ENCODE measurements at regions not wholly inside any gene's neighbourhood (a gene's known extent, or its start where the extent isn't known, plus 50 kb on each side); places are given as distances from the start of the nearest gene placed in this dataset.

DNA sequence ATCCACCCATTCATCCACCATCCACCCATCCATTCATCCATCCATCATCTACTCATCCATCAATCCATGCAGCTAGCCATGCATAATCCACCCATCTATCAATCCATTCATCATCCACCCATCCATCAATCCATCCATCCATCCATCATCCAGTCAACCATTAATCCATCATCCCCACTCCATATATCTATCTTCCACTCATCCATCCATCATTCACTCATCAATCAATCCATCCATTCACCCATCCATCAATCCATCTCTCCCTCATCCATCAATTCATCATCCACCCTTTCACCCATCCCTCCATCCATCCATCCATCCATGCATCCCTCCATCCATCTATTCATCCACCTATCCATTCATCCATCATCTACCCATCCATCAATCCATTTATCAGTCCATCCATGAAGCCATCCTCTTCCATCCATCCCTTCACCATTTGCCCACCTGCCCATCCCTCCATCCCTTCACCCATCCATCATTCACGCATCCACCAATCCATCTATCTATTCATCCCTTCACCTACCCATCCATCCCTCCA is 689.4 kb downstream of the BRD1 start:
- no peak for DNase-seq

DNA sequence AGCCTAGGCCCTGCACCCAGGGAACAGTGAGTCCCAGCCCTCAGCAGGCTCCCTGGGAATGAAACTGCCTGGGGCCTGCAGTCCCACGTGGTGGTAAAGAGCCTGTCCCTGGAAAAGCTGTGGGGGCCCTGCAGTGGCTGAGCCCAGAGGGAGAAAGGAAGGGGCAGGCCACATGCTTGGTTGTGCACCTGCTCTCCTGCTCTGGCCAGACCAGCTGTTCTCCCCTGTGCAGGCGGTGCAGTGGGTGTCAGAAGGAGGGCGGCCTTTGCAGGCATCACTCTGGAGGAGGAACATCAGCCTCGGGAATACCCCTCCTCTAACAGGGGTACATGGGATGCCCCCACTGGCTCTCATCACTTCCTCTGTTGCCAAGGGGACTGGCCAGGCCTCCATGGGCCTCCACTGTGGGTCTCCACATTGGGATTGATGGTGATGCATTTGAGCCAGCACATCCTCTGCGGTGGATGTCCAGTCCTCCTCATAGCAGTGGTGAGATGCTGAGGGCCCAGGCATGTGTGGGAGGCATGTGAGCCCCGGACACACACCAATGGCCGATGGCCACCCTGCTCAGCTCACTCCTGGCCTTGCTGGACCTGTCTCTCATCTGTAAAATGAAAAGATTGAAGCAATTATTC is 690.4 kb downstream of the BRD1 start:
- DNase-seq = no peak

DNA sequence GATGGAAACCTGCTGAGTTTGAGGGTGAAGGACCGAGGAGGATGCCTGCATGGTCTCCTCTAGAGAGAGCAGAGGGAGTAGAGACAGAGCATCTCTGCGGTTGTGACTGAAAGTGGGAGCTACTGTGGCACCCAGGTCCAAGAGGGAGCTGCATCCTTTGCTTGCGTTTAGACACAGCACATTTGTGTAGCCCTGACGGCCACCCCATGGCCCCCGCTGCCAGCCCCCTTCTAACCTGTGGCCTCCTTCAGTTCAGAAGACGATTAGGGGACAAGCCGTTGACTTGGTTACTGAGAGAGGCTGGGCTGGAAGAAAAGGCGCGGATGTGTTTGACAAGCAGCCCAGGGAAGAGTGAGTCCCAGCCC is 690.9 kb downstream of the BRD1 start:
- no peak for DNase-seq

DNA sequence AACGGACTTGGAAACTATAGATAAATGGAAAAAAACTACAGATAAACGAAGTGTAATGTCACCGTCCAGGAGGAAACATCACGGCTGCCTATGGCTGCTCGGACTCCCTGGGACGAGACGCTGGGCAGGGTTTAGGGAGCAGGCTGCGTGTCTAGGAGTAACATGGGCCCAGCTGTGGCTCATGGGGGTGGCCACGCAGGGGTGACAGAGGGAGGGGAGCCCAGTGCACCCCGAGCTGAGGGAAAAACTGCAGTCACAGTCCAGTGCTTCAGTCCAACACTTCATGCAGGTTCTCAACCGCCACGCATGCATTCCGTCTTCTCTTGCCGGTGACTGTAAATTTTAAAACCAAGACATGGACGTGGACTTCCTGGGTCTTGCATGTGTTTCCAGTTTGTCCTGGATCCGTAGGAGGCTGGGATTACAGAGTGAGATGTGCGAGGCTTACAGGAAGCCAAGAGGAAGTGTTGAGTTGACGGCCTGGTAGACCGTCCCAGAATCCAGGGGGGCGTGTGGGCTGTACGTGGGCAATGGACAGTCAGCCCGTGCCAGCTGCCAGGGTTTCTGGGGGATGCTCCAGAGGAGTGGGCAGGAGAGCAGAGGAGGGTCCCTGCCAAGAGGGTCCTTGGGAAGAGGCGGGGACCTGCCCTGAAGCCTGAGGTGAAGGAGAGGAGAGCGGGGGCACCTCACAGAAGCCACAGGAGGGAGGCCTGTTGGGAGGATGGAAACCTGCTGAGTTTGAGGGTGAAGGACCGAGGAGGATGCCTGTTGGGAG is 691.4 kb downstream of the BRD1 start:
- no peak for DNase-seq

DNA sequence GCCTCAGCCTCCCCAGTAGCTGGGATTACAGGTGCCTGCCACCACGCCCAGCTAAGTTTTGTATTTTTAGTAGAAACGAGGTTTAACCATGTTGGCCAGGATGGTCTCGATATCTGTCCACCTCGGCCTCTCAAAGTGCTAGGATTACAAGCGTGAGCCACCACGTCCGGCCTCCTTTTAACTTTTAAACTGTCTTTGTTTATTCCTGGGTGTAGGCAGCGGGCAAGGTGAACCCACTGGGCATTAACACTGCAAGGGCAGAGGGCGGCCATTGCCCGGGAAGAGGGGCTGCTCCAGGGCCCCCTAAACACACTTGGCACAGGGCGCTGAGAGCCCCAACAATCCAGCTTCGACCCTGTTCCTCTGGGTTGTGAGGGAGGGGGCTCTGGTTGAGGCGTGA is 693.6 kb downstream of the BRD1 start:
- no peak for DNase-seq

DNA sequence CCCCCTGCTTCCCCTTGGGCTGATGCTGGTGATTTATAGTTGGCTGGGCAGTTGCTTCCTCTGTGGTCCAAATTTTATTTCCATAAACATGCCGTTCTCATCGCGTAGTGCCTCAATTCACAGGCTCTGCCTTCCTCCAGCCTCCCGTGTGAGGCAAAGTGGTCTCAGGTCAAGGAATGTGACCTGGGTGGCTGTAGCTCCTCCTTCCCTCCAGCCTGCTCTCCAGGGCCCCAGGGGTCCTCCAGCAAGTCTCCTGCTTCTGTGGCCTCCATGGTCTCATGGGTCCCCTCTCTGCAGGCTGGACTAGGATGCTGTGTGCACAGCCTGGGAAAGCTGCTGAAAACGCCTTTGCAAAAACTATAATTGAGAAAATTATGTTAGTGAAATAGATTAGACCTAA is 694.1 kb downstream of the BRD1 start:
- DNase-seq = no peak

DNA sequence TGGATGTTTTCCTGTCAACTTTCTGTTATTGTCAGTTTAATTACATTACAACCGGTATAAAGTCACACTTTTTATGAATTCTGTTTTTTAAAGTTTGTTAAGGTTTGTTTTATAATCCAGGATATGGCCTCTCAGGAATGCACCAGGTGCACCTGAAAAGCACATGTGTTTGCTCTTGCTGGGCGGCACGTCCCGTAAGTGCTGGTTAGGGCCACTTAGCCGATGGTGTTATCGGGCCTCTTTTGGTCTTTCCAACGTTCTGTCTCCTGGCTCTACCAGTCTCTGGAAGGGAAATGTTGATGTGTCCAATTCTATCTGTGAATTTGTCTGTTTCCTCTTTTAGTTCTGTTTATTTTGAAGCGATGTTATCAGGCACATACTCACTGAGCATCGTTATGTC is 695.7 kb downstream of the BRD1 start:
- DNase-seq = no peak

DNA sequence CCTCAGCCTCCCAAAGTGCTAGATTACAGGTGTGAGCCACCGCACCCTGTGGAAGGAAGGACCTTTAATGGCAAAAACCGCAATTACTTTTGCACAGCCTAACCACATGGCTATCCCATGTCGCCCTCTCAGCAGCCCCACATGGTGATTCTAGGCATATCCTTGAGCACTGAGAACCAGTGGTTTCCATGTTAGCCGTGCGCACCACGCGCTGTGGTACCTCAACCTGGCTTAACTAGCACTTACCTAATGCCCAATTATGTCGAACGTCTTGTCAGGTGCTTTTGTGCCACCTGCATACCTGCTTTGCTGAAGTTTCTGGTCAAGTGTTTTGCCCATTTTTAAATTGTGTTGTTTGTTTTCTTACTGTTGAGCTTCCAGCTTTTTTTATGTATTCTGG is 697.9 kb downstream of the BRD1 start:
- DNase-seq = no peak

DNA sequence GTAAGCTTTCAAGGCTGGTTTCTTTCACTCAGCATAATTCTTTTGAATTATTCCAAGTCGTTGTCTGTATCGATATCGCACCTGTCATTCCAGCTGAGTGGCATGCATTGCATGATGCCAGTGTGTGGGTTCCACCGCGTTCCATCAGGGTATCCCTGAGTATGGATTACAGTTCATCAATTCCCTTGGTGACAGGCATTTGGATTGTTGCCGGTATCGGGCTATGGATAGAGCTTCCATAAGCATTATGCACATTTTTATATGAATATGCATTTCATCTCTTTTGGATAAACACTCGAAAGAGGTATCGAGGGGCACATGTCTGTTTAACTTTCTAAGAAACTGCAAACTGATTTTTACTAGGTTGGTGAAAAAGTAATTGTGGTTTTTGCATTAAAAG is 698.8 kb downstream of the BRD1 start:
- DNase-seq = no peak

DNA sequence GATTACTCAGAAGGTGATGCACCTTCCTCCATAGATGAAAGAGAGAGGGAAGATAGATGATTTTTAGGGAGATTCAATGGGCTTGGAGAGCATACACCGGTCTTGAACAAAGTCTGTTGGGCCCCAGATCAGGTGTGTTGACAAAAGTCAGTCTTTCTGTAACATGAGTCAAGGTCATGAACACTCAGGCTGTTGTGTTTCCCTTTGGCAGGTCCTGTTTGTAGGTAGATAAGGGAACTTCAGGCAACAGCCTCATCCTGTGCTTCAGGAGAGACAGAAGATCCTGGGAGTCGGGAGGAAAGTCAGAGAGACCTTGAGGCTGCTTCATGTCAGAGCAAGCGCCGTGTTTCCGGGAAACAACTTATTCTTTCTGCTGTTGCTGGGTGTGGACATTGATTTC is 703.1 kb downstream of the BRD1 start:
- DNase-seq = no peak

DNA sequence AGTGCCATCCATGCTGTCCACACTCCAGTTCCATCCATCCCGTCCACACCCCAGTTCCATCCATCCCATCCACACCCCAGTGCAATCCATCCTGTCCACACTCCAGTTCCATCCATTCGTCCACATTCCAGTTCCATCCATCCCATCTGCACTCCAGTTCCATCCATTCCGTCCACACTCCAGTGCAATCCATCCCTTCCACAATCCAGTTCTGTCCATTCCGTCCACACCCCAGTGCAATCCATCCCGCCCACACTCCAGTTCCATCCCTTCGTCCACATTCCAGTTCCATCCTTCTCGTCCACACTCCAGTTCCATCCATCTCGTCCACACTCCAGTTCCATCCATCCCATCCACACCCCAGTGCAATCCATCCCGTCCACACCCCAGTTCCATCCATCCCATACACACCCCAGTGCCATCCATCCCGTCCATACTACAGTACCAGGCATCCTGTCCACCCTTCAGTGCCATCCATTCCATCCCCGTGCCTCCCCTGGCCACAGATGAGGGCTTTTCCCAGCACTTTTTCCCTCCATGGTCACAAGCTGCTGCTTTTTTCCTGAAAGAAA is 704.0 kb downstream of the BRD1 start:
- DNase-seq = no peak

DNA sequence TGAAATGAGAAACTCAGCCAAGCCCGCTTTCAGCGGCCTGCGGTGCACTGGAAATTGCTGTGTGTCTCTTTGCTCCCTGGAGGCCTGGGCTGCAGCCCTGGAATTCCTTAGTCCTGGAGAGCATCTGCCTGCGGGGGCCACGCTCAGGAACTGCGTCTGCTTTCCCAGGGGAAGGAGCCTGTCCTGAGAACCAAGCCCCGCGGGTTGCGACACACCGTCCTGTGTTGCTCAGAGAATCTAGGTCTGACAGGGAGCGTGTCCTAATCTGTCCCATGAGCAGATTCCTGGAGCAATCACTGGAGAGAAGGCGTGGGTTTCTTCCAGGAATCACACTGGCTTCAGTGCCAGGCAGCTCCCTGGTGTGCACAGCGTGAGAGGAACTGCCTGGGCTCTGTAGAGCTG is 708.1 kb downstream of the BRD1 start:
- DNase-seq = no peak

DNA sequence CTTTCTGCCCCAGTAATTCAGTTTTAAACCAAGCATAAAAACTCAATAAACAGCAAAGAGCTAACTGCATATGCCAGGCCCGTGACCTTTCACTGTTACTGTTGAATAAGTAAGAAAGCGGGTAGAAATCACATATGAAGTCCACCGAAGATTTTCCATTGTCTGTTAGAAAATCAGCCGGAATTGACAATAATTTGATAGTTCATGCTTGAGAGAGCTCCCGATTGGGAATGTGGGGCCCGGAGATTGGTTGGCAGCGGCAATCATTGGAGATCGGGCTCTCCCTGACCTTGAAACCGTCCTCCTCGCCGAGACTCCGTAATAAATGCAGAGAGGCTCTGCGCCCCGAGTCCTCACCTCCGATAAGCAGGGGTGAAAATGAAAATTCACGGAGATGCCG is 709.6 kb downstream of the BRD1 start:
- DNase-seq = no peak

DNA sequence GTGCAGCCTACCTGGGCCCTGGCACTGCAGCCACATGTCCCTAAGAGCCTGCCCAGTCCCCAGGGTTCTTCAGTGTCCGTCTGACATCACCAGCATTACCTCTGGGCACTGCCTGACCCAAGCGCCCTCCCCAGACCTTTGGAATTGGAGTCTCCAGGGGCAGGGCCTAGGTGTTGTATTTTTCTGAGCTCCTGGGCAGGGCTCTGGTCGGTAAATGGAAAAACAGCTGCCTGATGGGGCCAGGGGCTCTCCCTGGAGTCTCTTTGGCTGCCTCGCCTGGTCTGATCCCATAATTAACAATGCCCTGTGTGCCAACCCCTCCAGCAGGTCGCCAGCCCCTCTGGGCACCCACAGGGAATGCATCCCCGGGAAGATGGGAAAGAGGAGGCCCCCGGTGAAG is 710.2 kb downstream of the BRD1 start:
- no peak for DNase-seq

DNA sequence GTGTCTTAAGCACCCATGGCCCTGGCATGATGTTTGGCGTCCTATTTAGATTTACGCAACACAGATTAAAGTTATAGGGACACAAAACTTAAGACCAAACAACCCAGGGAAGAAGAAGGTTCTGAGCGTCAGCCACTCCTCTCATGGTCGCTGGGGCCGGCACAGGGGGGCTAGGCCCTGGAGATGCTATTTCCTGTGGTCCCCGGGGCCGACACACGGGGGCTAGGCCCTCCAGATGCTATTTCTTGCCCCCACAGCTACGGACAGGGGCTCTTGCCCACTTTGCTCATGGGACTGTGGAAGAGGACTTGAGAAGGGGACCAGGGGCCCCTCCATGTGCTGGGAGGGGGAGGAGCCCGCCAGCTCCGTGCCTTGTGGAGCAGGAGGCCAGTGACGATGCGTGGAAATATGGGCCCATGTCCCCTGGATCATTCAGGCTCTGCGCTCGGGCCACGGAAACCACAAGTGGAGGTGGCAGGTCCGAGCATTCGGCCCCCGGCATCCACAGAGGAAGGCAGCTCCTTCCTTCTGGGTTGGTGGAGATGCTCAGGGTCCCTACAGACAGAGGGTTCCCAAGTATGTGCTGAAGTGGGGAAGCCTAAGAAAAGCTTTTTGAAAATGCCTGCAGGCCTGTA is 711.1 kb downstream of the BRD1 start:
- DNase-seq = no peak

DNA sequence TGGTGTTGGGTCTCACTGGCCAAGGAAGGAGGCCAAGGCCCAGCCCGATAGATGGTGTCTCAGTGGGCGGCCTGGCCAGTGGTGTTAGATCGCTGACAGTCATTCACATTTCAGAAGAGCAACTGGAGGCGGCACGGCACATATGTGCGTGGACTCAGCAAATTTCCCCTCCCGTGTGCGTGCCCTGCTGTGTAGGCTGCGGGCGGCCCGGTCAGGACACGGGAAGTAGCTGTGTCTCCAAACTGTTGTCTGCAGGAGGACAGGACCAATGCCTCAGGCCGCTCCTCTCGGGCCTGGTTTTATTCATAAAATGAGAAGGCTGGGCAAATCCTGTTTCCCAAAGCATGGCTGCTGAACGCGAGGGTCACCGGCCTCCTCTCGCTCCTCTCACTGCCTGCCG is 711.7 kb downstream of the BRD1 start:
- DNase-seq = no peak

DNA sequence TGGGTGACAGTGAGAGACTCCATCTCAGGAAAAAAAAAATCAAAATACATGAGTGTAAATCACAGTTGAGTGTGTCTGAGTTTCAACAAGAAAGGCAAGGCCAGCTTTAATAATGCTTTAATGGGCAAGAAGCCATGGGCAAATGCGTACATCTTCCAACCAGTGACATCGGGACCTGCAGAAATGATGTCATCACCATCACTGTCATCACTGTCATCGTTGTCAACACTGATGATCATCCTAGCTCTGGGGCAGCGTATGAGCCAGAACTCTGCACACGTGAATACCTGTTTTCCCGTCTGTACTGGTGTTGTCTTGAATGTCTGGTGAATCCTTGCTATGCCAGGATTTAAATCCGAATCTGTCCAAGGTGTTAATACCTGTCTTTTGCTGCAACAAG is 712.5 kb downstream of the BRD1 start:
- DNase-seq = no peak

DNA sequence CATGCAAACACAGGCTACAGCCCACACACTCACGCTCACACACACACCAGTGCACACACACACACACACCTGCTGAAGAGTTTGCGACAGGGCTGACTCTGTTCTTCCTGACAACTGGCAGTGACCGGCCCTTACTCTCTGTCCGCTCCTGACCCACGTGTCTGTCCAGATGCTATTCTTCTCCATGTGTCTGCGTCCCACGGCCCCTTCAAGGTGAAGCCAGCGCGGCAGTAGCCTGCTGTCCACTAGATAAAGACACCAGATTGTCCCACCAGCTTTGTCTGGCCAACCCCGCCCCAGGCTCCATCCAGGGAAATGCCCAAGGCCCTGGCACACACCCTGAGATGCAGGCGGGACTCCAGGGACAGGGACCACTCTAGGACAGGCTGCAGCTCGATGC is 713.9 kb downstream of the BRD1 start:
- no peak for DNase-seq

DNA sequence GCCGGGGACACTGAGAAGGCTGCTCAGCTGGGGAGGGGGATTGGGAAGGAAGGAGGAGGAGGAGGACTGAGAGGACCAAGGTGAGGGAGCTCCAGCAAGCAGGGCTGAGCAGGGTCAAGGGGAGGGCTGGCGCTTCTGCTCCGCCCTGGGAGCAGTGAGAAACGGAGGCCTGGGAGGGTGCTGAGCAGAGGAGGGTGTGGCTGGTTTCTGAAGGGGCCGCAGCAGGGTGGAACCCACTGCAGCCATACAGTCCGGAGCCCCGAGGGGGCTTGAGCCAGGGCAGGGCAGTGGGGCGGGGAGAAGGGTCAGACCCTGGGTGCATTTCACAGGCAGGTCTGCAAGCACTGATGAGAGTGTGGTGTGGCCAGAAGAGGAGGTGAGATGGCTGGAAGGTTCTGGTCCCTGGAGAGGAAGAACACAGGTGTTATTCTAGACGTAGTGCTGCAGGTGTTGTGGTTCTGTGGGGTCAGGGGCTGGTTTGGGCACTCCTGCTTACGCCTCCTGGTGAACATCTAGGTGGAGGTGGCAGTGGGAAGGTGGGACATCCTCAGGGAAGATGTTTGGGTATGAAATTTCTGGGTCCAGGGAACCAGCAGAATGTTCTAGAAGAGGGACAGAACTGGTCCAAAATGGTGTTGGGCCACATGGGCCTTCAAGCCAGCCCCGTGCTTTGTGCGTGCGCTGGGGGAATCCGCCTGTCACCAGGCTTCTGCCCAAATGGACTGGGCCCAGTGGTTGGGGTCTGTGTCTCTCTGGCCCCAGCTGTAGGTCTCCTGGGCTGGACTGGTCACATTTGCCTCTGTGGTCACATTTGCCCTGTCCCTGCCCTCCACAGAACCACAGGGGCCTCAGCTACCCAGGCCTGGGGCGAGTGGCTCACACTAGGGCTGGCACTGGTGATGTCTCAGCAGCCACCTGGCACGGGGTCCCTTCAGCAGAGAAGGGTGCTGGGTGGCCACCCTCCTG is 714.7 kb downstream of the BRD1 start:
- no peak for DNase-seq

DNA sequence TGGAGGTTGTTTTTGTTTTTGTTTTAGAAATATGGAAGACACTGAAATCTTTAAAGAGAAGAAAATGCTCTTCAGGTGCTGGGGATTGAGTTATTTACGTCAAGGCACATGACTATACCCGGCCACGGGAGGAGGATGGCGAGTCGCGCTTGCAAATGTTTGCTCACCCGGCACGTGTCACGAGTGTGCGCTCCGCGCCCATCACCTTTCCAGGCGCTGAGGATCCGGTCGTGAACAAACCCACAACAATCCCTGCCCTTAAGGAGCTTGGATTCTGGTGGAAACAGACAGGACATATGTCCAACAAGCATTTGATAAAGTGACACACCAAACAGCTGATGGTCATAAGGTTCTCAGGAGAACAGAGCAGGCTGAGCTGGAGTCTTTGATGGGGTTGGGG is 715.5 kb downstream of the BRD1 start:
- no peak for DNase-seq

DNA sequence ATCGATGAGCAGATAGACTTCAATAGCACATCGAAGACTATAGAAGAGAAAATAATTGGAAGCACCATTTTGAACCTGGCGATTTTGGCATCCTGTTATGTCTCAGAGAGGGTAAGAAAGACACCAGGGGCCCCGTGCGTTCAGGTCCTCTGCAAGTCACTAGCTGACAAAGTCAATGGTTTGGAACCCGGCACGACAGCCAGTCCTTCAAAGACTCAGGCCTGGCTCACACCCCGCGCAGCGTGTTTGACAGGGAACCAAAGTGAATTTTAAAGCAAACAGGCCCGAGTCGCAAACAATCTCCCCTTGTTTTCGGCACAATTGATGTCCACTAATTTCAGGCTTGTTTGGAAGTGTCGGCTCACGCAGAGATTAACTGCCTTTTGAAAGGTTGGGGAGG is 716.6 kb downstream of the BRD1 start:
- no peak for DNase-seq

DNA sequence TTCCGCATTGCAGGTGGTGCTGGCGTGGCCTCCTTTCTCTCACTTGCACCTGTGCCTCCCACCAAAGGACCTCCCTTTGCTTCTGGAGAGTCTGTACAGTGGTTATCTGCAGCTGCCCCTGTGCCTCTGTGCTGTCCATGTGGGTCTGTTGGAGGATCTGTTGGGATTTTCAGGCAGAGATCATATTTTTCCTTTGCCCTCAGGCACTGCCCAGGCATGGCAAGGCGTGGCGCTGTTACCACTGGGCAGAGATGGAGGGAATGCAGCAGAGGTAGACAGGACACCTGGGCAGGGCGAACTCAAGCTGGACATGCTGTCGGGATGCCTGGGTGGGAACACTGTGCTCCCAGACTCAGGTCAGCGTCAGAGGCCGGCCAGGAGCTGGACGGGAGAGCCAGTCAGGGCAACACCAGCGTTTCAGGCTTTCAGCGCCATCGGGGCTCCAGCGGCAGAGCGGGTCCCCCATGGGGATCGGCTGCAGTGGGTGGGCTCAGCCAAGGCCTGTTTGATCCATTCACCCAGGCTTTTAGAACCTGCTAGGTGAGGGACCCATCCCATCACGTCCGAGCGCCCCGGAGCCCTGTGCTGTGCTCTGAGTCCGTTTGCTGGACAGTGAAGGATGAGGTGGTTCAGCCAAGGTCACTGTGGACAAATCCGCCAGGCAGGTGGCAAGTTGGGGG is 718.9 kb downstream of the BRD1 start:
- no peak for DNase-seq

Data from CD4-positive, alpha-beta T cell treated with Interleukin-17A for 4 hours (primary cell).